Amniotic epithelial cell (primary cell): ENCODE measurements at regions not wholly inside any gene's neighbourhood (a gene's known extent, or its start where the extent isn't known, plus 50 kb on each side); places are given as distances from the start of the nearest gene placed in this dataset.

Source experiments
- DNase-seq: peaks from one replicate; pipeline ENCODE4 v3.0.0-alpha.2; 2010; ENCODE audit warnings: low read depth

GRCh38 chr11:76298255-76298654, 82.7 kb downstream of the THAP12 start:
- DNase-seq, result no peak

DNA sequence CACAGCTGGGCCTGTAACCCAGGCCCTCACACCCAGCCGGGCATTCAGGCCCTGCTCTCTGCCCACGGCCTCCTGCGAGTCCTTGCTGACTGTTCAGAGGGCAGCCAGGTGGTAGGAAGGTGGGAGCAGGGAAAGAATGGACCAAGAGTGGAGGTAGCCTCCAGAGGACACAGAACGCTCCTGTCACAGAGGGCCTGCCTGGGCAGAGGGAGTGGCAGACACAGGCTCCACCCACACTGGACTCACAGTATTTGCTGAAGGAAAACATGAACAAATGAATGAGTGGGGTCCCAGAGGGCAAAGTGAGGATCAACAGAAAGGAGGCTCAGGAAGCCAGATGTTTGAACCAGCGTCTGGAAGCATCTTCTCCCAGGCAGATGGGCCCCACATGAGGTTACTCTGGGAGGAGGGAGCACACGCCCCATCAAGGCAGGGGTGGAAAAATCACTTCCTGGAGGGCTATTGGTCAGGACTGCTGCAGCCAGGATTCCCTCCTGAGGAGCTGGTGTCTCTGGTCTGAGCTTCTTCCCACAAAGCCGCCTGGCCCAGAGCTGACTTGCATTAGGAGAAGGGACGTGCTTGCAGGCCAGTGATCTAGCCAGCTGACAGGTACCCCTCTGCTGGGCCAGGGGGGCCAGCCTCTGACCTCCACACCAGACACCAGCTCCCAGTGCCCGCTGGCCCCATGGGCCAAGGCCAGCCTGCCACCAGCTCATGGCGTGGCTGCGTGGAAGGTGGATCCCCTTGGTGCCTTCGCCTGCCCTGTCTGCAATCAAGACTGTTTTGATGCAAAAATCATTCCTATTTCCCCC, 84.0 kb downstream of the THAP12 start:
- no peak for DNase-seq

GRCh38 chr11:76293189-76293631, 86.9 kb upstream of the WNT11 start:
- no peak for DNase-seq

- DNase-seq, result no peak
Observed at GRCh38 chr11:76292583-76293188, 86.4 kb upstream of the WNT11 start.

- no peak for DNase-seq
Observed at GRCh38 chr11:76291576-76292526, 85.5 kb upstream of the WNT11 start.

GRCh38 chr11:76288166-76288980, 82.1 kb upstream of the WNT11 start:
- no peak for DNase-seq

- no peak for DNase-seq
Observed at GRCh38 chr11:76287227-76287626, 80.9 kb upstream of the WNT11 start.

- no peak for DNase-seq
Observed at GRCh38 chr11:76285397-76286104, 79.2 kb upstream of the WNT11 start.

DNA sequence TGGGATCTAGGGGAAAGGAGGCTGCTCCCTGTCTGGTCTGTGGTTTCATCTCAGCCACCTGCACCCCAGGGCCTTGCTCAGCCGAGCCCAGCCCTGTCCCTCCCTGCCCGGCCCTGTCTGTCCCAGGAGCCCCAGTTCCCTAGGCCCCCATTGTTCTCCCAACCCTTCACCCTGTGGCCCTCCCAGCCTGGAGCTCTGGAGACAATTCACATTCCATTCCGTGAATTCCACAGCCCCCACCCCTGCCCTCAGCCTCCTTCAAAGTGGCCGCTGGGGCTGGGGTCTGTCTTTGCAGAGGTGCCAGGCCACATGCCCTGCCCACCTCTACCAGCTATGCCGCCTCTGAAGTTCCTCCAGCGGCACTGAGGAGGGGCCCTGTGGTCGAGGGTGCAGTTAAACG, 77.9 kb upstream of the WNT11 start:
- DNase-seq, result no peak

DNA sequence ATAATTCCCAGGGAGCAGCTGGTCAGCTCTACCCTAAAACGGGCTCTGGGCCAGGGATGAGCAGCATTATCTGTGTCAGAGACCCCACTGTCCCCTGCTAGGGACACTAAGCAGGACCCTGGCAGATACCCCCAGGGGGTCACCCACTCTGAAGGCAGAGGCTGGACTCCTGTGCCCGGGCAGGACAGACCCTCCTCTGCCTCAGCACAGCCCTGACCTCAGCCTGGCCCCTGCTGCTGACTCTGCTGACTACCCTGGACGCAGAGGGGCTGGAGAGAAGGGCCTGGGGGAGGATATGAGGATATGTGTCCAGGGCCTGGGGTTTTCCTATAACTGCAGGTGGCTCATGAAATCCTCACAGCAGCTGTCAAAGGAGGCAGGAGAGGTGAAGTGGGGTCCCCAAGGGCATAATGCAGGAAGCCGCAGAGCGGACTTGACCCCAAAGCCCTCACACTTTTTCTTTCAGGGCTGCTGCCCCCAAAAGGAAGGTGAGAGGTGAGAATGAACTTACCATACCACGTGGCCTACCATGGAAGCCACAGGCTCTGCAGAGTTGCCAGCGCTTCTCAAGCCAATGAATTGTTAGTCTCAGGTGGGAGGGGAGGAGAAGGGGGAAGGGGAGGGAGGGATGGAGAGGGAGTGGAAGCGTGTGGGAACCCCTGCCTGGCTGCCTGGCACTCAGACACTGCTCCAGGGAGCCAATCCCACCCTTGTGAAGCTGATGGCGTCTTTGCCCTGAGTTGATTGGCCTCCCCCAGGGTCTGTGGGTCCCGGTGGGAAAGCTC, 76.7 kb upstream of the WNT11 start:
- DNase-seq, result no peak

GRCh38 chr11:76282172-76282571, 75.9 kb upstream of the WNT11 start:
- no peak for DNase-seq

DNA sequence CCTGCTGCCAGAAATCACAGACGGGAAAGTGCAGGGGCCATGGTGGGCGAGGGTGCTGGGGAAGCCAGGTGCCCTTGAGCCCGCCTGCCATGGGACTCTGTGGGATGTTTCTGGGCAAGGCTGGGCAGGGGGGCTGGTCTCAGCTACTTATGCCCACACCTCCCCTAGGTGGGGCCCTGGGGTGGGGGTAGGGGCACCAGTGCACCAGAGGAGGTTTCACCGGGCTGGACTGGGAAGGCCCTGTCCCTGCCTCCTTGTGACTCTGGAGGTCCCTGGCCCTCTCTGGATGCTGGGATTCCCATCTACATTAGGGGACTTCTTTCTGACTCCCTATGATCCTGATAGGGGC, 75.2 kb upstream of the WNT11 start:
- no peak for DNase-seq

DNA sequence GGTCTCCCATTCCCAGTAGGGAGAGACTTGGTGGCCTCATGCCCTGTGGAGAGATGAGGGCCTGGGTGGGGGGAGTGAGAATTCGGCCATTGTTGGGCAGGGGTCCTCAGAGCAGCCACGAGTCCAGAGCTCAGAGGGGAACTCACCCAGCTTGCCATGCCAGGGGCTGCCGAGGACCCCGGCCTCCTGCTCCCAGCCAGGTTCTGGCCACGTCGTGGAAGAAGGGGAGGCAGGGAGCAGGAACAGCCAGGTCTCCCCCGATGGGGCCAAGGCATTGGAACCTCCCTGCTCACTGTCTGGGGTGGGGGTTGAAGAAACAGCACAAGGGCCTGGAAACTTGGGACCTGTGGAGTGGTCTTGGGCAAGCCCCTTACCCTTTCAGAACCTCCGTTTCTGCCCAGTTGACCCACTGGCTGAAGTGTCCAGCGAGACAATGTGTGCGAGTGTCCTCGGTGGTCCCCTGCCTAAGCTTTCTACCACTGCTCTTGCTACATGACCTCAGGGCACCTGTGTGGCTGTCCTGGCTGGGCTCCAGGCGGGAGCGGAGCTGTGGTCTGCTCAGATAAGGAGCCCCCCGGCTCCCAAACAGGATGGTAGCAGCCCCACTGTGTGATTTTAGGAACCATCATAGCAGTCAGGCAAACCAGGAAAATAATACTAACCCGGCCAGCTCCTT, 74.7 kb upstream of the WNT11 start:
- no peak for DNase-seq

- no peak for DNase-seq
Observed at GRCh38 chr11:76280151-76280881, 74.0 kb upstream of the WNT11 start.

DNA sequence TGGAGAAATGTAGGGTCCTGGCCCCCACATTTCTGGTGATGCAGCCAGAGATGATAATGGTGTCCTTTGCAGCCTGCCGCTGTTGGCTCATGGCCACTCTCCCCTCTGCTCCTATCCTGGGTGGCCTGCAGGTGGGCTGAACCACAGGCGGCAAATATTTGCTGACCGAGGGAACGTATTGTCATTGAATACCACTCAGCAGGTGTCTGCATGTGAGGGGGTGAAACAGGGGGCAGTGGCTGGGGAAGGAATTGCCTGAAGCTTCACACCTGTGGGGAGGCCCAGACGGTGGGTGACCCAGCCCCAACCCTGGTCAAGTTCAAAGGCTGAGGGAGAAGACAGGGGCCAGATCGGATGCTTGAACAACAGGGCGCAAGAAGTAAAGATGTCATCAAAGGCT, 73.3 kb upstream of the WNT11 start:
- no peak for DNase-seq

DNA sequence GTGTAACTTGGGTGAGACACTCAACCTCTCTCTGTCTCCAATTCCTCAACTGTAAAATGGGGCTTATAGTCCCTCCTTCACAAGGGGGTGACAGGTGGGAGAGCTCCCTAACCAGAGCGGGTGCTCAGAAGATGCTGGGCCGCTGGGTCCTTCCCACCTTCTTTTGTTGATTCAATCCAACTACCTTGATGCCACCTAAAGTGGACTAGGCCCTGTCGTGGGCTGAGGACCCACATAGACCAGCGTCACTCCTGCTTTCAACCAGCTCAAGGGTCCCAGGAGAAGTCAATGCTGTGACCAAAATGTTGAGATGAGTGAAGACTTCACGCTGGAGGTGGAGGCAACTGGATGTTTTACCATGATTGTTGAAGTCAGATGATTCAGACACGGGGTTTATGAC, 72.7 kb upstream of the WNT11 start:
- DNase-seq, result no peak

- no peak for DNase-seq
Observed at GRCh38 chr11:76278526-76278925, 72.2 kb upstream of the WNT11 start.

- DNase-seq, result no peak
Observed at GRCh38 chr11:76277298-76278175, 71.2 kb upstream of the WNT11 start.
